Lung (tissue), 11 donors: ENCODE measurements at regions not wholly inside any gene's neighbourhood (a gene's known extent, or its start where the extent isn't known, plus 50 kb on each side); places are given as distances from the start of the nearest gene placed in this dataset.

Experiments
- ATAC-seq: fragments of 200-7000 bp; cut with Tn5 transposase; one replicate; pipeline ENCODE4 v1.9.1; 2020; ENCODE audit warnings: moderate number of reproducible peaks; ENCODE audit not compliant: insufficient read depth, low FRiP score
- DNase-seq, 3 donors: peaks; one replicate each; pipeline ENCODE4 v3.0.0-alpha.2; 2013 to 2017
- H3K27ac ChIP-seq, 2 donors: one replicate each; pipeline ENCODE4 v1.5.1; 2013; ENCODE audit warnings: mild to moderate bottlenecking in 2 of 2, moderate library complexity in 2 of 2, control low read depth in 1 of 2, inconsistent platforms in 1 of 2, low read depth in 1 of 2, low read length in 1 of 2
- H3K27me3 ChIP-seq, 3 donors: one replicate each; pipeline ENCODE4 v1.5.1; 2013; ENCODE audit warnings: low read length in 2 of 3; ENCODE audit not compliant: control insufficient read depth in 3 of 3, insufficient read depth in 3 of 3
- H3K36me3 ChIP-seq, 4 donors: one replicate each; pipeline ENCODE4 v1.5.1; 2013; ENCODE audit warnings: low read length in 4 of 4, mild to moderate bottlenecking in 1 of 4, moderate library complexity in 1 of 4; ENCODE audit not compliant: control insufficient read depth in 4 of 4, insufficient read depth in 4 of 4
- H3K4me1 ChIP-seq, 5 donors: one replicate each; pipeline ENCODE4 v1.5.1; 2013; ENCODE audit warnings: low read length in 5 of 5, mild to moderate bottlenecking in 2 of 5, moderate library complexity in 1 of 5; ENCODE audit not compliant: control insufficient read depth in 5 of 5, insufficient read depth in 5 of 5
- H3K4me3 ChIP-seq: one replicate; pipeline ENCODE4 v1.5.1; 2013; ENCODE audit warnings: mild to moderate bottlenecking, control low read depth, moderate library complexity
- H3K9ac ChIP-seq, 2 donors: one replicate each; pipeline ENCODE4 v1.5.1; 2013; ENCODE audit warnings: low read length in 2 of 2, control low read depth in 1 of 2; ENCODE audit not compliant: insufficient read depth in 1 of 2
- H3K9me3 ChIP-seq, 4 donors: one replicate each; pipeline ENCODE4 v1.5.1; 2013; ENCODE audit warnings: low read length in 3 of 4, mild to moderate bottlenecking in 1 of 4, moderate library complexity in 1 of 4; ENCODE audit not compliant: control insufficient read depth in 4 of 4, insufficient read depth in 3 of 4
- CTCF ChIP-seq: IDR thresholded peaks from 2 replicates; pipeline ENCODE4 v1.5.1; 2012; ENCODE audit warnings: mild to moderate bottlenecking; ENCODE audit errors: control extremely low read depth, extremely low read depth
- WGBS, 2 donors: extraction: QIAGEN DNeasy Blood & Tissue Kit; methylation state at CpG; one replicate each; pipeline ENCODE4 v1.1.7; 2013; 5-methylcytosine and 5-hydroxymethylcytosine counted together
- donor health status: control.
- donor health status: control.
- donor health status: Bipolar disorder and iron deficiency.
- donor health status: healthy.
- donor health status: DM: yes; HTN: yes; CAD: no.

- TF ChIP-seq CTCF: no peak
- ATAC-seq (no peak), DNase-seq (no peak)
- WGBS, 2 donors: 76% methylated on average over 1 of the region's 1 CpG
- H3K4me3 ChIP-seq: no peak overlapping the region
- H3K27ac ChIP-seq: no peak overlapping the region
- H3K9ac ChIP-seq: no peak overlapping the region
- H3K27me3 ChIP-seq: no peaks in the 10 kb centered on the region
- H3K36me3 ChIP-seq: no peaks in the 10 kb centered on the region
- no peaks in the 10 kb centered on the region for H3K9me3 ChIP-seq
- no peaks in the 10 kb centered on the region for H3K4me1 ChIP-seq
Observed at GRCh38 chr18:42509750-42510415, 554.8 kb downstream of the PIK3C3 start.

- Histone ChIP-seq H3K4me3 (no peak overlapping the region), H3K27ac (no peak overlapping the region), H3K36me3 (no peaks in the 10 kb centered on the region), H3K9ac (no peak overlapping the region), H3K4me1 (no peaks in the 10 kb centered on the region), H3K9me3 (no peaks in the 10 kb centered on the region), H3K27me3 (no peaks in the 10 kb centered on the region)
- ATAC-seq: no peak
- no peak for DNase-seq
- TF ChIP-seq CTCF: no peak
Observed at GRCh38 chr18:42510540-42510939, 555.5 kb downstream of the PIK3C3 start.

GRCh38 chr18:42513441-42513840, 558.4 kb downstream of the PIK3C3 start:
- Histone ChIP-seq H3K36me3 (no peaks in the 10 kb centered on the region), H3K9ac (no peak overlapping the region), H3K9me3 (no peaks in the 10 kb centered on the region), H3K27ac (no peak overlapping the region), H3K27me3 (no peaks in the 10 kb centered on the region), H3K4me1 (no peaks in the 10 kb centered on the region), H3K4me3 (no peak overlapping the region)
- DNase-seq (peak in 1 of 3 donors; percentile 35), ATAC-seq (no peak)
- TF ChIP-seq CTCF: no peak
- 73 to 89% methylated on average over 1 of the region's 1 CpG for WGBS, 2 donors

- DNase-seq (no peak), ATAC-seq (no peak)
- Histone ChIP-seq H3K27ac (no peak overlapping the region), H3K9ac (no peak overlapping the region), H3K9me3 (no peaks in the 10 kb centered on the region), H3K4me3 (no peak overlapping the region), H3K27me3 (no peaks in the 10 kb centered on the region), H3K4me1 (no peaks in the 10 kb centered on the region), H3K36me3 (no peaks in the 10 kb centered on the region)
- TF ChIP-seq CTCF: no peak
- 55 to 88% methylated on average over 3 of the region's 3 CpGs for WGBS, 2 donors
Observed at GRCh38 chr18:42514512-42514911, 559.5 kb downstream of the PIK3C3 start.
